Lung (tissue), 11 donors: ENCODE measurements at regions not wholly inside any gene's neighbourhood (a gene's known extent, or its start where the extent isn't known, plus 50 kb on each side); places are given as distances from the start of the nearest gene placed in this dataset.

Experiments
- ATAC-seq: fragments of 200-7000 bp; cut with Tn5 transposase; one replicate; pipeline ENCODE4 v1.9.1; 2020; ENCODE audit warnings: moderate number of reproducible peaks; ENCODE audit not compliant: insufficient read depth, low FRiP score
- DNase-seq, 3 donors: peaks; one replicate each; pipeline ENCODE4 v3.0.0-alpha.2; 2013 to 2017
- H3K27ac ChIP-seq, 2 donors: one replicate each; pipeline ENCODE4 v1.5.1; 2013; ENCODE audit warnings: mild to moderate bottlenecking in 2 of 2, moderate library complexity in 2 of 2, control low read depth in 1 of 2, inconsistent platforms in 1 of 2, low read depth in 1 of 2, low read length in 1 of 2
- H3K27me3 ChIP-seq, 3 donors: one replicate each; pipeline ENCODE4 v1.5.1; 2013; ENCODE audit warnings: low read length in 2 of 3; ENCODE audit not compliant: control insufficient read depth in 3 of 3, insufficient read depth in 3 of 3
- H3K36me3 ChIP-seq, 4 donors: one replicate each; pipeline ENCODE4 v1.5.1; 2013; ENCODE audit warnings: low read length in 4 of 4, mild to moderate bottlenecking in 1 of 4, moderate library complexity in 1 of 4; ENCODE audit not compliant: control insufficient read depth in 4 of 4, insufficient read depth in 4 of 4
- H3K4me1 ChIP-seq, 5 donors: one replicate each; pipeline ENCODE4 v1.5.1; 2013; ENCODE audit warnings: low read length in 5 of 5, mild to moderate bottlenecking in 2 of 5, moderate library complexity in 1 of 5; ENCODE audit not compliant: control insufficient read depth in 5 of 5, insufficient read depth in 5 of 5
- H3K4me3 ChIP-seq: one replicate; pipeline ENCODE4 v1.5.1; 2013; ENCODE audit warnings: mild to moderate bottlenecking, control low read depth, moderate library complexity
- H3K9ac ChIP-seq, 2 donors: one replicate each; pipeline ENCODE4 v1.5.1; 2013; ENCODE audit warnings: low read length in 2 of 2, control low read depth in 1 of 2; ENCODE audit not compliant: insufficient read depth in 1 of 2
- H3K9me3 ChIP-seq, 4 donors: one replicate each; pipeline ENCODE4 v1.5.1; 2013; ENCODE audit warnings: low read length in 3 of 4, mild to moderate bottlenecking in 1 of 4, moderate library complexity in 1 of 4; ENCODE audit not compliant: control insufficient read depth in 4 of 4, insufficient read depth in 3 of 4
- WGBS, 2 donors: extraction: QIAGEN DNeasy Blood & Tissue Kit; methylation state at CpG; one replicate each; pipeline ENCODE4 v1.1.7; 2013; 5-methylcytosine and 5-hydroxymethylcytosine counted together
- TF ChIP-seq, protein P1 (sequence below): IDR thresholded peaks from 2 replicates; pipeline ENCODE4 v1.5.1; 2012; ENCODE audit warnings: mild to moderate bottlenecking; ENCODE audit errors: control extremely low read depth, extremely low read depth
- donor health status: control.
- donor health status: control.
- donor health status: Bipolar disorder and iron deficiency.
- donor health status: healthy.
- donor health status: DM: yes; HTN: yes; CAD: no.

DNA sequence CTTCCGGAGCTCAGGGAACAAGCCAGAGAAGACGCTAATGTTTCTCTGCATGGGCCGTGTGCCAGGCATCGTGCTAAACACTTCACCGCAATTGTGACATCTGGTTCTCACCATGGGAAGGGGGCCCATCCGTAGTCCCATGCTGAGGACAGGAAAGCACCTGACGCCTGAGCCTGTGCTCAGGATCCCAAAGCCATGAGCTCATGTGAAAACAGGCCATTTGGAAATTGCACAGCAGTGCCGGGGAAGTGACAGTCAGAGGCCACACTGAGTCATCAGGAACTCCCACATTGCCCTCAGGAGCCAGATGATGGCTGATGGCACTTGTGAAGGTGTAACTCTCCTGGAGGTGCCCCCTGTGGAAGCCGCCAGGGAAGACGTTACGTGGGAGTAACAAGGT is 141.0 kb downstream of the INHBB start:
- Histone ChIP-seq H3K4me3 (no peak overlapping the region), H3K27me3 (no peaks in the 10 kb centered on the region), H3K27ac (no peak overlapping the region), H3K9ac (no peak overlapping the region), H3K36me3 (no peaks in the 10 kb centered on the region), H3K9me3 (no peaks in the 10 kb centered on the region), H3K4me1 (peaks cover 0 to 8% (median 0%) of the 10 kb centered on the region in 5 donors)
- WGBS, 2 donors = 88% methylated on average over 11 of the region's 11 CpGs
- DNase-seq (no peak), ATAC-seq (no peak)
- TF ChIP-seq, protein P1, sequence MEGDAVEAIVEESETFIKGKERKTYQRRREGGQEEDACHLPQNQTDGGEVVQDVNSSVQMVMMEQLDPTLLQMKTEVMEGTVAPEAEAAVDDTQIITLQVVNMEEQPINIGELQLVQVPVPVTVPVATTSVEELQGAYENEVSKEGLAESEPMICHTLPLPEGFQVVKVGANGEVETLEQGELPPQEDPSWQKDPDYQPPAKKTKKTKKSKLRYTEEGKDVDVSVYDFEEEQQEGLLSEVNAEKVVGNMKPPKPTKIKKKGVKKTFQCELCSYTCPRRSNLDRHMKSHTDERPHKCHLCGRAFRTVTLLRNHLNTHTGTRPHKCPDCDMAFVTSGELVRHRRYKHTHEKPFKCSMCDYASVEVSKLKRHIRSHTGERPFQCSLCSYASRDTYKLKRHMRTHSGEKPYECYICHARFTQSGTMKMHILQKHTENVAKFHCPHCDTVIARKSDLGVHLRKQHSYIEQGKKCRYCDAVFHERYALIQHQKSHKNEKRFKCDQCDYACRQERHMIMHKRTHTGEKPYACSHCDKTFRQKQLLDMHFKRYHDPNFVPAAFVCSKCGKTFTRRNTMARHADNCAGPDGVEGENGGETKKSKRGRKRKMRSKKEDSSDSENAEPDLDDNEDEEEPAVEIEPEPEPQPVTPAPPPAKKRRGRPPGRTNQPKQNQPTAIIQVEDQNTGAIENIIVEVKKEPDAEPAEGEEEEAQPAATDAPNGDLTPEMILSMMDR = no peak

DNA sequence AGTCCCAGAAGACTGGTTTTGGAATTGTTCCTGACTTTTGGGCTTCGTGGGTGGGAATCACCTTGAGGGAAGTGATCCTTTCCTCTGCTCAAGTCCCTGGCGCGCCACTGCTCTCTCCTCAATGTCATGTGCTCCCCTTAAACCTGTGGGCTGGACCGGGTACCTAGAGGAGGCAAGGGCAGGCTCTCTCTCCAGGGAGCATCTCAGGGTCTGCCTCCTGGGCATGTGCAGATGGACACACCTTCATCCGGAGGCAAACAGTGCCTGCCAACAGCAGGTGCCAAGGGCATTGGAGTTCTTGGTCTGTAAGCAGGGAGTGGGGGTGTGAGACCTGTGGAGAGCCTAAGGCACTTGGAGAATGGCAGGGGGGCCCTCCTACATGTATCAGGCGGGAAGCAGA is 142.6 kb downstream of the INHBB start:
- no peak for ATAC-seq
- WGBS, 2 donors = 74 to 77% methylated on average over 6 of the region's 6 CpGs
- Histone ChIP-seq H3K27me3 (no peaks in the 10 kb centered on the region), H3K4me3 (no peak overlapping the region), H3K9ac (no peak overlapping the region), H3K36me3 (no peaks in the 10 kb centered on the region), H3K9me3 (no peaks in the 10 kb centered on the region), H3K4me1 (peaks cover 0 to 8% (median 0%) of the 10 kb centered on the region in 5 donors), H3K27ac (no peak overlapping the region)
- no peak for DNase-seq
- TF ChIP-seq, protein P1 = no peak

- Histone ChIP-seq H3K36me3 (no peaks in the 10 kb centered on the region), H3K4me1 (peaks cover 0 to 8% (median 0%) of the 10 kb centered on the region in 5 donors), H3K4me3 (no peak overlapping the region), H3K27me3 (no peaks in the 10 kb centered on the region), H3K9ac (no peak overlapping the region), H3K27ac (no peak overlapping the region), H3K9me3 (no peaks in the 10 kb centered on the region)
- TF ChIP-seq, protein P1 = no peak
- ATAC-seq (no peak), DNase-seq (peak; percentile 23 to 33 (median 32))
- 69 to 78% methylated on average over 7 of the region's 7 CpGs for WGBS, 2 donors
These were observed 143.1 kb downstream of the INHBB start for GRCh38 chr2:120489023-120489422.

DNA sequence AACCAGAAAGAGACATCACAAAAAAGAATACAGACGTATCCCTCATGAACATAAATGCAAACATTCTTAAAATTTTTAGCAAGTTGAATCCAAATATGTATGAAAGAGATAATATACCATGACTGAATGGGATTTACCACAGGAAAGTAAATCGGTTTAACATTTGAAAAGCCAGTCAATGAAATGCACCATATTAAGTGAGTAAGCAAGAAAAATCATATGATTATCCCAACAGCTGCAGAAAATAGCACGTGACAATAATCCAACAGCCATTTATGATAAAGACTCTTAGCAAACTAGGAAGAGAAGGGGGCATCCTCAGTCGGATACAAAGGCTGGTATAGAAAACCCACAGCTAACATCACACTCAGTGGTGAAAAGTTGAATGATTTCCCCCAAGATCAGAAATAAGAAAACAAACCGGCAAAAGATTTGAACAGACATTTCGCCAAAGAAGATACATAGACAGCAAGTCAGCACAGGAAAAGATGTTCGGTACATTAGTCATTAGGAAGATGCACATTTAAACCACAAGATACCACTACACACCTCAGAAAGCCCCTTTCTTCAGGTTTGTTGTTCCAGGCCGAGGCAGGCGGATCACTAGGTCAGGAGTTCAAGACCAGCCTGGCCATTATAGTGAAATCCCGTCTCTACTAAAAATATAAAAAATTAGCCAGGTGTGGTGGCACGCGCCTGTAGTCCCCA is 144.3 kb downstream of the INHBB start:
- ATAC-seq (no peak), DNase-seq (no peak)
- 93 to 94% methylated on average over 12 of the region's 12 CpGs for WGBS, 2 donors

More for the DNA sequence above, 144.3 kb downstream of the INHBB start:
- TF ChIP-seq, protein P1 = no peak
- H3K9me3 ChIP-seq = no peaks in the 10 kb centered on the region
- H3K27ac ChIP-seq = no peak overlapping the region
- no peaks in the 10 kb centered on the region for H3K36me3 ChIP-seq
- H3K27me3 ChIP-seq = no peaks in the 10 kb centered on the region
- H3K9ac ChIP-seq = no peak overlapping the region
- no peak overlapping the region for H3K4me3 ChIP-seq
- H3K4me1 ChIP-seq = peaks cover 0 to 8% (median 0%) of the 10 kb centered on the region in 5 donors
